ENCODE measurements at regions not wholly inside any gene's neighbourhood (a gene's known extent, or its start where the extent isn't known, plus 50 kb on each side); places are given as distances from the start of the nearest gene placed in this dataset.
A peak's percentile ranks its signal among the peaks of the same experiment; 100 is the strongest.
"Not testable (repeated sequence)": the region's sequence is repeated elsewhere in the genome, so short reads cannot be mapped to it uniquely, and the experiment has no call there.

- DNase-seq (ENCODE audit: low read depth): no peak
These were observed 225.2 kb downstream of the KTN1 start for GRCh38 chr14:55805250-55805649.

GRCh38 chr14:55807053-55807880 lies 227.3 kb downstream of the KTN1 start:
- peak; percentile 46 for DNase-seq (ENCODE audit: low read depth)

GRCh38 chr14:55807881-55808379 lies 227.9 kb downstream of the KTN1 start:
- no peak for DNase-seq (ENCODE audit: low read depth)

GRCh38 chr14:55813630-55814029 lies 233.6 kb downstream of the KTN1 start:
- no peak for DNase-seq (ENCODE audit: low read depth)

GRCh38 chr14:55814064-55814463 lies 234.1 kb downstream of the KTN1 start:
- DNase-seq (ENCODE audit: low read depth): no peak

GRCh38 chr14:55814873-55815272 lies 234.9 kb downstream of the KTN1 start:
- DNase-seq (ENCODE audit: low read depth): no peak

GRCh38 chr14:55816225-55816624 lies 236.2 kb downstream of the KTN1 start:
- DNase-seq (ENCODE audit: low read depth): no peak

- DNase-seq (ENCODE audit: low read depth): no peak
These were observed 239.8 kb downstream of the KTN1 start for GRCh38 chr14:55819610-55820304.

GRCh38 chr14:55822906-55823305 lies 242.9 kb downstream of the KTN1 start:
- no peak for DNase-seq (ENCODE audit: low read depth)

- no peak for DNase-seq (ENCODE audit: low read depth)
These were observed 252.3 kb downstream of the KTN1 start for GRCh38 chr14:55832122-55832911.

- no peak for DNase-seq (ENCODE audit: low read depth)
These were observed 253.0 kb downstream of the KTN1 start for GRCh38 chr14:55832974-55833373.

- DNase-seq (ENCODE audit: low read depth): no peak
These were observed 254.4 kb downstream of the KTN1 start for GRCh38 chr14:55834390-55834789.

GRCh38 chr14:55835985-55836384 lies 256.0 kb downstream of the KTN1 start:
- no peak for DNase-seq (ENCODE audit: low read depth)

GRCh38 chr14:55837467-55837866 lies 257.5 kb downstream of the KTN1 start:
- no peak for DNase-seq (ENCODE audit: low read depth)

- no peak for DNase-seq (ENCODE audit: low read depth)
These were observed 258.6 kb downstream of the KTN1 start for GRCh38 chr14:55838529-55839052.

GRCh38 chr14:55839301-55839947 lies 259.4 kb downstream of the KTN1 start:
- DNase-seq (ENCODE audit: low read depth): not testable (repeated sequence)

- no peak for DNase-seq (ENCODE audit: low read depth)
These were observed 260.8 kb downstream of the KTN1 start for GRCh38 chr14:55840821-55841220.

GRCh38 chr14:55841625-55842024 lies 261.6 kb downstream of the KTN1 start:
- no peak for DNase-seq (ENCODE audit: low read depth)

GRCh38 chr14:55843718-55844403 lies 263.9 kb downstream of the KTN1 start:
- no peak for DNase-seq (ENCODE audit: low read depth)

GRCh38 chr14:55845963-55846825 lies 266.2 kb downstream of the KTN1 start:
- no peak for DNase-seq (ENCODE audit: low read depth)

Measured in activated T-cell treated with anti-CD3 and anti-CD28 coated beads for 24 hours (primary cell).